MCF 10A (cell line): ENCODE measurements at regions not wholly inside any gene's neighbourhood (a gene's known extent, or its start where the extent isn't known, plus 50 kb on each side); places are given as distances from the start of the nearest gene placed in this dataset.

Source experiments
- BruUV-seq: library from RNA; stranded (reverse); fragments of 400-500 nt; replicated peaks from 2 replicates; lab custom pipeline; 2021; lab: Mats Ljungman, UMichigan
- CTCF ChIA-PET: fragments of 300-600 bp; sonication (Branson Sonifier 250); formaldehyde crosslinking; extraction: SDS; loops from one replicate; lab custom pipeline; 2021; ENCODE audit warnings: antibody characterized with exemption, inconsistent platforms; lab: Yijun Ruan, JAX
- POLR2A ChIA-PET: fragments of 300-600, 350-650 bp; sonication (Branson Sonifier 250); formaldehyde crosslinking; extraction: SDS; loops from one replicate; lab custom pipeline; 2020; ENCODE audit warnings: antibody characterized with exemption, inconsistent platforms; lab: Yijun Ruan, JAX
- DNase-seq: peaks from one replicate; pipeline ENCODE4 v3.0.0-alpha.2; 2018; ENCODE audit not compliant: unreplicated experiment
- H3K27ac Mint-ChIP-seq: one replicate; pipeline ENCODE4 v1.8.0; 2022; ENCODE audit warnings: mild to moderate bottlenecking, low read depth, mixed read lengths; ENCODE audit not compliant: unreplicated experiment
- H3K27me3 Mint-ChIP-seq: one replicate; pipeline ENCODE4 v1.8.0; 2022; ENCODE audit warnings: mixed read lengths; ENCODE audit not compliant: insufficient read depth, unreplicated experiment
- H3K36me3 Mint-ChIP-seq: one replicate; pipeline ENCODE4 v1.8.0; 2022; ENCODE audit warnings: mild to moderate bottlenecking, moderate library complexity, mixed read lengths; ENCODE audit not compliant: insufficient read depth, unreplicated experiment
- H3K4me1 Mint-ChIP-seq: one replicate; pipeline ENCODE4 v1.8.0; 2022; ENCODE audit warnings: mixed read lengths; ENCODE audit not compliant: insufficient read depth, unreplicated experiment
- H3K4me3 Mint-ChIP-seq: one replicate; pipeline ENCODE4 v1.8.0; 2022; ENCODE audit warnings: mild to moderate bottlenecking, moderate library complexity, mixed read lengths; ENCODE audit not compliant: unreplicated experiment
- H3K9me3 Mint-ChIP-seq: one replicate; pipeline ENCODE4 v1.8.0; 2022; ENCODE audit warnings: mixed read lengths; ENCODE audit not compliant: unreplicated experiment
- CTCF ChIP-seq: fragments of 200-600 bp; IDR thresholded peaks from one replicate; pipeline ENCODE4 v1.8.0; 2022; ENCODE audit warnings: antibody characterized with exemption, mild to moderate bottlenecking; ENCODE audit not compliant: unreplicated experiment
- intact Hi-C: fragments of 100-400 bp; cut with micrococcal nuclease; formaldehyde crosslinking; loops from 2 replicates; pipeline ENCODE4 v1.14.1; 2022

DNA sequence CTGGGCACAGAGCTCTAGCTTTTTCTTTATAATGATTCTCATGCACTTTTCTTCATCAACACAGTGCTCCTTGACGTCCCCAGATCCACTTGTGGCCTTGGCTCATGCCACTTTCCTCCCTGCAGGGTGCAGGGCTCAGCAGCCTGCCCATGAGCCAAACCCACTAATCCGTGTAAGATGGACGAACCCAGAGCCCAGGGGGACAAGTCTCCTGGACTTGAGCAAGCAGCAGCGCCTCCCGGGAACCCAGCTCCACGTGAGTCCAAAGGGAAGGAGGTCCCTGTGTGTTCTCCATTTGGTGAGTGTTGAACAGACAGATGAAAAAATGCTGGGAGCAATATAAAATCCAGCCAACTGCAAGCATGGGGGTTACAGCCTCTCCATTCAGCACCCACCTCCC is 470.6 kb upstream of the HS6ST1 start:
- H3K36me3 Mint-ChIP-seq = no peaks in the 10 kb centered on the region
- ChIA-PET POLR2A (no interaction called here), CTCF (no interaction called here)
- no peak overlapping the region for H3K27ac Mint-ChIP-seq
- H3K4me3 Mint-ChIP-seq = no peak overlapping the region
- intact Hi-C loops = no loop called here
- peaks cover 8% of the 10 kb centered on the region for H3K9me3 Mint-ChIP-seq
- BruUV-seq = no TSS peak
- no peak for DNase-seq
- no peaks in the 10 kb centered on the region for H3K4me1 Mint-ChIP-seq
- no peak for TF ChIP-seq CTCF
- H3K27me3 Mint-ChIP-seq = no peaks in the 10 kb centered on the region

- BruUV-seq = no TSS peak
- no peaks in the 10 kb centered on the region for H3K4me1 Mint-ChIP-seq
- peaks cover 8% of the 10 kb centered on the region for H3K9me3 Mint-ChIP-seq
- no peak for TF ChIP-seq CTCF
- DNase-seq = no peak
- intact Hi-C loops = no loop called here
- H3K4me3 Mint-ChIP-seq = no peak overlapping the region
- ChIA-PET CTCF (no interaction called here), POLR2A (no interaction called here)
- H3K27me3 Mint-ChIP-seq = no peaks in the 10 kb centered on the region
- no peak overlapping the region for H3K27ac Mint-ChIP-seq
- H3K36me3 Mint-ChIP-seq = no peaks in the 10 kb centered on the region
Measured at GRCh38 chr2:128789776-128790455, 471.2 kb upstream of the HS6ST1 start.

DNA sequence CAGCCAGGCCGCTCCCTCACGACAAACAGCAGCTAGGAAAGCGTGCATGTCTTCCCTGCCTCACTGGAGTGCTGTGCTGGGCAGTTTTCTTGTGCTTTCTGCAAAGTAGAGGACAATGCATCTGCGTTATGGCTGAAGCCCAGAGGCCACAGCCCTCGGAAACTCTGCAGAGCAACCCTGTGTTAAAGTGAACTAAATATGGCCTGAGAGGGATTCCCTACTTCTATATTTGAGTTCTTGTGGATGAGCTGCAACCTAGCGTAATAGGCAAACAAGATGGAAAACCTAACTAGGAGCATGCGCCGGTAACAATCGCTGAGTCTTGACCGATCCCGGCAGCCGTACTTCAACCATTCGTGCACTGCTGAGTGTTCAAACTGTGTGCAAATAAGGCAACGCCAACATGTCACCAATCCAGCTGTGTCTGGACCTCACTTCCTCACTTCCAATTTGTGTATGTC is 471.9 kb upstream of the HS6ST1 start:
- Mint-ChIP-seq H3K4me3 (no peak overlapping the region), H3K9me3 (peaks cover 8% of the 10 kb centered on the region), H3K36me3 (no peaks in the 10 kb centered on the region), H3K4me1 (no peaks in the 10 kb centered on the region), H3K27me3 (no peaks in the 10 kb centered on the region), H3K27ac (no peak overlapping the region)
- no TSS peak for BruUV-seq
- no peak for TF ChIP-seq CTCF
- ChIA-PET POLR2A (no interaction called here), CTCF (interaction anchor here (0.5 to 0.6 kb wide), 2 partner anchors 22 to 473 kb away, joined by 3 read pairs; no protein-coding TSS in a partner anchor)
- intact Hi-C loops = no loop called here
- no peak for DNase-seq

- H3K4me1 Mint-ChIP-seq = no peaks in the 10 kb centered on the region
- TF ChIP-seq CTCF = no peak
- H3K4me3 Mint-ChIP-seq = no peak overlapping the region
- ChIA-PET CTCF (no interaction called here), POLR2A (no interaction called here)
- H3K27ac Mint-ChIP-seq = no peak overlapping the region
- no peaks in the 10 kb centered on the region for H3K36me3 Mint-ChIP-seq
- intact Hi-C loops = no loop called here
- H3K9me3 Mint-ChIP-seq = peaks cover 8% of the 10 kb centered on the region
- DNase-seq = no peak
- H3K27me3 Mint-ChIP-seq = no peaks in the 10 kb centered on the region
- no TSS peak for BruUV-seq
Measured at GRCh38 chr2:128791120-128791984, 472.7 kb upstream of the HS6ST1 start.
